ENCODE measurements at regions not wholly inside any gene's neighbourhood (a gene's known extent, or its start where the extent isn't known, plus 50 kb on each side); places are given as distances from the start of the nearest gene placed in this dataset.
"Not testable (repeated sequence)": the region's sequence is repeated elsewhere in the genome, so short reads cannot be mapped to it uniquely, and the experiment has no call there.

GRCh38 chr16:88128556-88128955 is 177.3 kb downstream of the BANP start:
- no peak for FAIRE-seq

DNA sequence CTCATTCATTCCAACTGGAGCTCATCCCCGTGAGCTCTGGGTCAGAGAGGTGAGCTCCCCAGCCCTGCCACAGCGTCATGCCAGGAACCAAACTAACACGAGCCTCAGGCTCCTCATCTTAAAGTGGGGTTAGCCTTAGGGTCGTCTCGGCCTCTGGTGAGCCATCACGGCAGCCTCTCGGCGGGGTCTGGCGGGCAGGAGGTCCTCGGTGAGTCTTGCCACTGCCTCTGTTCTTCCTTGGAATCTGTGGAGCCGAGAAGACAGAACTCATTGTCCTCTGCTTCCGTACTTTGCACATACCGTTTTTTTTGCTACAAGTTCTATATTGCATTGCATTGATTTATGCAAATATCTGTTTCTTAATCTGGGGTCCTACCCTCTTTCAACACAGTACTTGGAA is 177.9 kb downstream of the BANP start:
- not testable (repeated sequence) for FAIRE-seq

DNA sequence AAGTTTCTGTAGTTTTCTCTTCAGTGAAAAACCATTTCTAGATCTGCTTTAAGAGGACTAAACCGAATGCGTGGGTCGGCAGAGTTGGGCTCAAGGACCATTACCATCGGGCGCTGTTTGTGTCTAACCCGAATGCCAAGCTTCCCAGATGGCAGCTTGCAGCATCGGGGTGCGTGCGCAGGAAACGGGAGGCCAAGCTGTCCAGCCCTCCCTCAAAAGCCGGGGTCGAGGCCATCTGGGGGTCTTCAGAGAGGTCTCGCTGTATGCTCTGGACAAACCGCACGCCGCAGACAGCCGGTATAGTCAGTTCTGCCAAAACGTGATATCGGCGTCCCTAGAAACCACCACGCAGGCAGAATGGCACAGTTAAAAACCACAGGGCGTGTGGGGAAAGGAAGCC is 178.8 kb downstream of the BANP start:
- FAIRE-seq = no peak

DNA sequence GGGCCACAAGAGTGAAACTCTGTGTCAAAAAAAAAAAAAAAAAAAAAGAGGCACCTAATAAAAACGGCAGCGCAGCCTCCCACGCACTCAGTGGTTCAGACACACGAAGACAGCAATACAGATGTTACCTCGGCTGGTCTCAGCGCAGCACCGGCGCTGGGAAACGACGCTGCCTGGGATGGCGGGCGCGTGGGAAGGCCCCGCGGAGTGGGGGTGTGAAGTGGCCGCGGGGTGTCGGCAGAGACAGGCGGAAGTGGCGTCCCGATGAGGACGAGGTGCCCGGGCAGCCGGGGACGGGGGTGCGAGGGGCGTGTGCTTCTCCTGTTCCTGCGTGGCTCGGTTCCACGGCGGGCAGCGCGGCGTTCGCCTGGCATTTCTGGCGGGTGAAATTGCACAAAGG is 179.4 kb downstream of the BANP start:
- no peak for FAIRE-seq

GRCh38 chr16:88131256-88131655 is 180.0 kb downstream of the BANP start:
- FAIRE-seq = no peak

DNA sequence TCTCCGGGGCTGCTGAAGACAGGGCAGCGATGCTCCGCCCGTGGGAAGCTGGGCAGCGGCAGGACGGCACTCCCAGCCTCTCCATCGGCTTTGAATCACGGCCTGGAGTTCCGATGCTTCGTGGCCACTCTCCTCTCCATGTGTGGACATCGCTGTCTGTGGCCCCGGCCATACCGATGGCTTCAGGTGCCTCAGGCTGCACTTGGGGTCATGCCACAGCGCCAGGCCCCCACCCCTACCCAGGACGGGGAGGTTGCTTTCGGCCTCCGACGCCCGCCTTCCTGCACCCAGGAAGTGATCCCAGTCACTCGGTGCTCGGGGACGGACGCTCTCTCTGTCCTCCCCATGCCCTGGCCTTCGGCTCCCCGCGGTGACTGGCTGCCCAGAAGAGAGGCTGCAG is 180.7 kb downstream of the BANP start:
- FAIRE-seq = no peak

DNA sequence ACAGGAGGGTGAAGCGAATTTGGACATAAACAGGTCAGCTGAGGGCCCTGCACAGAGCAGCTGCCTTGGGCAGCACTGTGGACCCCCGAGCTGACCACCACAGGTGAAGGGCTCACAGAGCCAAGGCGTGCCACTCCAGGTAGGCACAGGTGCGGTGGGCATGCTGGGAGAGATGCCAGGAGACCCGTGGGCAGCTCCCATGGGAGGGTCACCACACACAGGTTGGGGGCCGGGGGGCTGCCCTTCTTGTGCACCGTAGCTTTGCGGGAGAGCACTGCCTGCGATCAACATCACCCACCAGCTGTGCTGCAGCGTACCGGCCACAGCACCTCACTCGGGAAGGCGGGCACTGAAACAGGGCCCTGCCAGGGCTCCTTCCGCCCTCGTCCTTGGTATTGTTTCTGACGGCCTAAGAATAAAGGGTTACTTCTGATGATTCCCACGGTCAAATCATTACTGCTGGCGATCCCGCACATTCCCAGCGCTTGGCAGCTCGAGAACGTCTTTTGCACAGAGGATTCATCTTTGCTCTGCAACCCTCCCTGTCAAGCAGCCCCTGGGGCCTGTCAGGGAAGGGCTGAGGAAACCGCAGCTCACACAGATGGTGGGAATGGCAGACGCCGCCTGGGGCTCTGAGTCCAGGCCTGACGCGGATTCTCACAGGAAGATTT is 181.7 kb downstream of the BANP start:
- FAIRE-seq = no peak

DNA sequence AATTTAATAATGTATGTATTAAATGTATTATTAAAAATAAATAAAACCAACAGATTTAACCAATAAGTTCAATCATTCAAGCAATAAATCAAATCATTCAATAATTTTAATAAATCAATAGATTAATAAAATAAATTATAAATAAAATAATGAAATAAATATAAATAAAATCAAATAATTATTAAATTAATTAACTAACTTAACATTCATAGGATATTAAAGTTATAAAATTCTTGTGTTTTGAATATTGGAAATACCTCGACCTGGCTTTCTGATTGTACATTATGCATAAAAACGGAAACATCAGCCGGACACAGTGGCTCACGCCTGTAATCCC is 182.2 kb downstream of the BANP start:
- FAIRE-seq = no peak

DNA sequence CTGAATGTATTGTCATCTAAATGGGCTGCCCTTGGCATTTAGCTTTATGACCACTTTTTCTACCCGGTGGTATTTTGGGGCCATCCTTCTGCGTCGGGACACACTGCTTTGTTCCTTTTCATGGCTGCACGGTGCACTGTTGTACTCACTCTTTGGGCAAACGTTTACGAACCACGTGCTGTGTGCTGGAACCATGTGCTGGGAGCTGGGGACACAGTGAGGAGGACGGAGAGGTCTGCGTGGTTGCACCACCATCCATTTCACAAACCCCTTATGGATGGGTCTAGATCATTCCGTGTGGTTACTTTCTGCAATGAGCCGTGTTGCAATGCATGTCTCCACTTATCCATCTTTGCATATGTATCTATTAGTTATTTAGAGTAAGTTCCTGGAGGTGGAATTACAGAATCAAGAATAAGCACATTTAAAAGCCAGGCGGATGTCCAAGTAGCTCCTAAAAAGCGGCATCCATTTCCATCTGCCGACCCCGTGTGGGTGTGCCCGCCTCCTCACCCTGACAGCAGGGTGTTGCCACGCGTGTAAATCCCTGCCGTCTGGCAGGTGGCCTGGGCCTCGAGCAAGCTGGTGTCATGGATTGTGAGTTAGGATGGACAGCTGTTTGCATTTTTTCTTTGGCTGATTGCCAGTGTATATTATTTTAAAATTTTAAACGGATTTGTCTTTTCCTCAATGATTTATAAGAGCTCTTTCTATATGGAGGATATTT is 183.1 kb downstream of the BANP start:
- FAIRE-seq = not testable (repeated sequence)

- not testable (repeated sequence) for FAIRE-seq
Observed at GRCh38 chr16:88134899-88135682, 183.9 kb downstream of the BANP start.

- not testable (repeated sequence) for FAIRE-seq
Observed at GRCh38 chr16:88136211-88136713, 185.0 kb downstream of the BANP start.

- not testable (repeated sequence) for FAIRE-seq
Observed at GRCh38 chr16:88136939-88137338, 185.7 kb downstream of the BANP start.

GRCh38 chr16:88139141-88139540 is 187.9 kb downstream of the BANP start:
- FAIRE-seq = not testable (repeated sequence)

DNA sequence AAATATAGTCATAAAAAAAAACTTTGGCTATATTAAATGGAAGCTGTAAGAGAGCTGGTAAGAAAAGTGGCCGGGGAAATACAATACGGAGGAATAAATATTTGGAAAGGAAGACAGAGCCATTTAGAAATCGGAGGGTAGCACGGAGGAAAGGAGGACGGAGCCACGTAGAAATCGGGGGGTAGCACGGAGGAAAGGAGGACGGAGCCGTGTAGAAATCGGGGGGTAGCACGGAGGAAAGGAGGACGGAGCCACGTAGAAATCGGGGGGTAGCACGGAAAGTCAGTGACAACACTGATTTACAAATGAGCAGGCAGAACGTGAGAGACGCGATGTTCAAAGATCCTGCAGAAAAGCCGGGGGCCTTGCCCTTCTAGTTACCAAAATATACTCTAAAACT is 189.0 kb downstream of the BANP start:
- not testable (repeated sequence) for FAIRE-seq

GRCh38 chr16:88141580-88141979 is 190.3 kb downstream of the BANP start:
- no peak for FAIRE-seq

- not testable (repeated sequence) for FAIRE-seq
Observed at GRCh38 chr16:88142056-88142935, 191.1 kb downstream of the BANP start.

- FAIRE-seq = not testable (repeated sequence)
Observed at GRCh38 chr16:88143122-88144027, 192.1 kb downstream of the BANP start.

GRCh38 chr16:88144028-88144511 is 192.8 kb downstream of the BANP start:
- no peak for FAIRE-seq

- FAIRE-seq = not testable (repeated sequence)
Observed at GRCh38 chr16:88145376-88145775, 194.1 kb downstream of the BANP start.

DNA sequence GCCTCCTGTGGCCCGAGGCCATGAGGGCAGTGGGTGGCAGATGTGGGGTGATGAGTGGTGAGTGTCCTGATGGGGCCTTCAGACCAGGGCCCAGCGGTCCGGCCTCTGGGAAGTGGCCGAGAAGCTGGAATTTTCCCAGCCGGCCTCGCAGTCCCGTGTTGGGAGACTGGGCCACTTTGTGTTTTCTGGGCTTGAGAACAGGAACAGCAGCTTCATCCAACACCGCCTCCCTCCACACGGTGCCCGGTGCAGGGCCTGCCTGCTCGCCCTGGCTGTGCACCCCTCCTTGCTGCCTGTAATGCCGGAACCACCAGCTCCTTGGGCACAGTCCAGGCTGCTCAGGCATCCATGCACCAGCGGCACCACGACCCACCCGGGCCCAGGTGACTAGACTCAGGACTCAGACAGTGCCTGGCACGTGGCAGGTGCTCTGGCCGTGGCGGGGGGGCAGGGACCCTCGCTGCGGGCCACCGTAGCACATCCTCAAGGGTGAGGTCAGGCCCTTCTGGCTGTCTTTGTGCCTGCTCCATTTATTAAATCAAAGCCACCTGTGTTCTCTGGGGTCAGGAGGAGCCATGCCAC is 194.7 kb downstream of the BANP start:
- not testable (repeated sequence) for FAIRE-seq

DNA sequence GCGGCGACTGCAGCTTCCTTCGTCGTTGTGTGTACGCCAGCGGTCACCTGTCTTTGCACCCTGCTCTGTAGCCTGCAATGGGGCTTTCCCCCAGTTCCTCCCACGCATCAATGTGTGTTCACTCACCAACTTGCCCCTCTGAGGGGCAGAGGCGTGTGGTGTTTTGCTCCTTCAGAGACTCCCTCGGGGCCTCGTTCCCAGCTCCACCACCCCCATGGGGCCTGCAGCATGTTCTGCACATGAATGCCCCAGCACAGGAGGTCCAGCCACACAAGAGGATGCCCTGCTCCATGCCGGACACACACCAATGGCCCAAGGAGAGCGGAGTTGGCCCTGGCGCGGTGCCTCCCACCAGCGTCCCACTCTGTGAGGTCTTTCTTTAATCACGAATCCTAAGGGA is 196.8 kb downstream of the BANP start:
- not testable (repeated sequence) for FAIRE-seq
